SK-N-SH treated with all-trans-retinoic acid at 6 μM for 48 hours (cell line): ENCODE measurements at regions not wholly inside any gene's neighbourhood (a gene's known extent, or its start where the extent isn't known, plus 50 kb on each side); places are given as distances from the start of the nearest gene placed in this dataset.

Experiments used
- ARNTL ChIP-seq: fragments of 450-650 bp; formaldehyde crosslinking; IDR thresholded peaks from 2 replicates; pipeline ENCODE4 v1.5.0; 2020; ENCODE audit warnings: low read depth, mild to moderate bottlenecking, moderate library complexity, borderline replicate concordance
- CREB5 ChIP-seq: fragments of 250-450 bp; sonication (Bioruptor Pico); IDR thresholded peaks from 2 replicates; pipeline ENCODE4 v1.5.1; 2020; ENCODE audit warnings: low read depth, mild to moderate bottlenecking, moderate library complexity
- OSR1 ChIP-seq: fragments of 250-450 bp; sonication (Bioruptor Pico); IDR thresholded peaks from 2 replicates; pipeline ENCODE4 v1.8.0; 2022; ENCODE audit warnings: moderate library complexity, mild to moderate bottlenecking, inconsistent platforms
- PPARA ChIP-seq: fragments of 250-450 bp; sonication (Bioruptor Pico); IDR thresholded peaks from 2 replicates; pipeline ENCODE4 v1.5.0; 2020; ENCODE audit warnings: mild to moderate bottlenecking, borderline replicate concordance
- RARB ChIP-seq: fragments of 250-450 bp; sonication (Bioruptor Pico); IDR thresholded peaks from 2 replicates; pipeline ENCODE4 v1.8.0; 2021; ENCODE audit warnings: mild to moderate bottlenecking, moderate library complexity
- ZFP30 ChIP-seq: fragments of 450-650 bp; formaldehyde crosslinking; IDR thresholded peaks from 2 replicates; pipeline ENCODE4 v1.5.0; 2022; ENCODE audit warnings: mild to moderate bottlenecking, moderate library complexity
- ZNF70 ChIP-seq: fragments of 450-650 bp; formaldehyde crosslinking; IDR thresholded peaks from 2 replicates; pipeline ENCODE4 v1.5.0; 2020; ENCODE audit warnings: mild to moderate bottlenecking, moderate library complexity

GRCh38 chr11:121762820-121763219 is 310.1 kb upstream of the SORL1-AS1 start:
- no peak for TF ChIP-seq ZFP30 (CRISPR knock-in tag)
- TF ChIP-seq CREB5 (CRISPR knock-in tag): no peak
- TF ChIP-seq PPARA (CRISPR knock-in tag): no peak
- TF ChIP-seq RARB (CRISPR knock-in tag): no peak
- TF ChIP-seq ARNTL: no peak
- no peak for TF ChIP-seq OSR1 (CRISPR knock-in tag)
- TF ChIP-seq ZNF70 (CRISPR knock-in tag): no peak
